Hepatocyte (in vitro differentiated cells): ENCODE measurements at regions not wholly inside any gene's neighbourhood (a gene's known extent, or its start where the extent isn't known, plus 50 kb on each side); places are given as distances from the start of the nearest gene placed in this dataset.

Experiments
- EZH2phosphoT487 ChIP-seq: fragments of 200-600 bp; sonication (generic); IDR thresholded peaks from one replicate; pipeline ENCODE4 v1.6.1; 2018; ENCODE audit warnings: antibody characterized with exemption, mild to moderate bottlenecking, low read depth, moderate library complexity; ENCODE audit not compliant: unreplicated experiment, severe bottlenecking
- TF ChIP-seq, protein P1 (sequence below): fragments of 200-600 bp; sonication (generic); IDR thresholded peaks from 2 replicates; pipeline ENCODE4 v1.5.1; 2016; ENCODE audit warnings: antibody characterized with exemption, mild to moderate bottlenecking; ENCODE audit not compliant: poor library complexity

GRCh38 chr17:34822007-34822739 lies 139.1 kb downstream of the CCT6B start:
- TF ChIP-seq, protein P1, sequence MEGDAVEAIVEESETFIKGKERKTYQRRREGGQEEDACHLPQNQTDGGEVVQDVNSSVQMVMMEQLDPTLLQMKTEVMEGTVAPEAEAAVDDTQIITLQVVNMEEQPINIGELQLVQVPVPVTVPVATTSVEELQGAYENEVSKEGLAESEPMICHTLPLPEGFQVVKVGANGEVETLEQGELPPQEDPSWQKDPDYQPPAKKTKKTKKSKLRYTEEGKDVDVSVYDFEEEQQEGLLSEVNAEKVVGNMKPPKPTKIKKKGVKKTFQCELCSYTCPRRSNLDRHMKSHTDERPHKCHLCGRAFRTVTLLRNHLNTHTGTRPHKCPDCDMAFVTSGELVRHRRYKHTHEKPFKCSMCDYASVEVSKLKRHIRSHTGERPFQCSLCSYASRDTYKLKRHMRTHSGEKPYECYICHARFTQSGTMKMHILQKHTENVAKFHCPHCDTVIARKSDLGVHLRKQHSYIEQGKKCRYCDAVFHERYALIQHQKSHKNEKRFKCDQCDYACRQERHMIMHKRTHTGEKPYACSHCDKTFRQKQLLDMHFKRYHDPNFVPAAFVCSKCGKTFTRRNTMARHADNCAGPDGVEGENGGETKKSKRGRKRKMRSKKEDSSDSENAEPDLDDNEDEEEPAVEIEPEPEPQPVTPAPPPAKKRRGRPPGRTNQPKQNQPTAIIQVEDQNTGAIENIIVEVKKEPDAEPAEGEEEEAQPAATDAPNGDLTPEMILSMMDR = no peak
- no peak for TF ChIP-seq EZH2phosphoT487
